C4-2B (cell line): ENCODE measurements at regions not wholly inside any gene's neighbourhood (a gene's known extent, or its start where the extent isn't known, plus 50 kb on each side); places are given as distances from the start of the nearest gene placed in this dataset.

Source experiments
- H3K27ac ChIP-seq: fragments of 450-650 bp; 2 replicates; pipeline ENCODE4 v1.5.1; 2017
- ZFX ChIP-seq: fragments of 450-650 bp; IDR thresholded peaks from 2 replicates; pipeline ENCODE4 v1.6.1; 2017
- TF ChIP-seq, protein P1 (sequence below): fragments of 450-650 bp; conservative IDR thresholded peaks from 2 replicates; pipeline ENCODE4 v1.5.1; 2017; ENCODE audit warnings: mild to moderate bottlenecking

DNA sequence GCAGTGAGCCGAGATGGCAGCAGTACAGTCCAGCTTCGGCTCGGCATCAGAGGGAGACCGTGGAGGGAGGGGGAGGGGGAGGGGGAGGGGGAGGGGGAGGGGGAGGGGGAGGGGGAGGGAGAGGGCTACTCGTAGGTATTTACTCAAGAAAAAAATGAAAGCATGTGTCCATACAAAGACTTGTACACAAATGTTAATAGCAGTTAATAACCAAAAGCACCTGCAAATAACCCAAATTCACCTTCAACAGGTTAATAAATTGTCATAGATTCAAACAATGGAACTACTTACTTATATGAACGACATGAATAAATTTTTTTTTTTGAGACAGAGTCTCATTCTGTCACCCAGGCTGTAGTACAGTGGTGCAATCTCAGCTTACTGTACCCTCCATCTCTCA lies 152.4 kb downstream of the BRMS1L start:
- TF ChIP-seq ZFX, result no peak
- TF ChIP-seq, protein P1, sequence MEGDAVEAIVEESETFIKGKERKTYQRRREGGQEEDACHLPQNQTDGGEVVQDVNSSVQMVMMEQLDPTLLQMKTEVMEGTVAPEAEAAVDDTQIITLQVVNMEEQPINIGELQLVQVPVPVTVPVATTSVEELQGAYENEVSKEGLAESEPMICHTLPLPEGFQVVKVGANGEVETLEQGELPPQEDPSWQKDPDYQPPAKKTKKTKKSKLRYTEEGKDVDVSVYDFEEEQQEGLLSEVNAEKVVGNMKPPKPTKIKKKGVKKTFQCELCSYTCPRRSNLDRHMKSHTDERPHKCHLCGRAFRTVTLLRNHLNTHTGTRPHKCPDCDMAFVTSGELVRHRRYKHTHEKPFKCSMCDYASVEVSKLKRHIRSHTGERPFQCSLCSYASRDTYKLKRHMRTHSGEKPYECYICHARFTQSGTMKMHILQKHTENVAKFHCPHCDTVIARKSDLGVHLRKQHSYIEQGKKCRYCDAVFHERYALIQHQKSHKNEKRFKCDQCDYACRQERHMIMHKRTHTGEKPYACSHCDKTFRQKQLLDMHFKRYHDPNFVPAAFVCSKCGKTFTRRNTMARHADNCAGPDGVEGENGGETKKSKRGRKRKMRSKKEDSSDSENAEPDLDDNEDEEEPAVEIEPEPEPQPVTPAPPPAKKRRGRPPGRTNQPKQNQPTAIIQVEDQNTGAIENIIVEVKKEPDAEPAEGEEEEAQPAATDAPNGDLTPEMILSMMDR, result no peak
- no peak overlapping the region for H3K27ac ChIP-seq

DNA sequence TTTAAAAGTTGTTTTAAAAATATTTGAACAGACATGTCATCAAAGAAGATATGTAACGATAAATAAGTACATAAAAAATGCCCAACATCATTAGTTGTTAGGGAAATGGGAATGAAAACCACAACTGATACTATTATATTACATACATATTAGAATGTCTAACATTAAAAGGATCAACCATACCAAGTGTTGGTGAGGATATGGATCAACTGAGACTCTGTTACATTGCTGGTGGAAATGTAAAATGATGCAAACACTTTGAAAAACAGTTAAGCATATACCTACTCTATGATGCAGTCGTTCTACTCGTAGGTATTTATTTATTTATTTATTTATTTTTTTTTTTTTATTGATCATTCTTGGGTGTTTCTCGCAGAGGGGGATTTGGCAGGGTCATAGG lies 149.7 kb downstream of the BRMS1L start:
- no peak for TF ChIP-seq ZFX
- TF ChIP-seq, protein P1, result no peak
- no peak overlapping the region for H3K27ac ChIP-seq

DNA sequence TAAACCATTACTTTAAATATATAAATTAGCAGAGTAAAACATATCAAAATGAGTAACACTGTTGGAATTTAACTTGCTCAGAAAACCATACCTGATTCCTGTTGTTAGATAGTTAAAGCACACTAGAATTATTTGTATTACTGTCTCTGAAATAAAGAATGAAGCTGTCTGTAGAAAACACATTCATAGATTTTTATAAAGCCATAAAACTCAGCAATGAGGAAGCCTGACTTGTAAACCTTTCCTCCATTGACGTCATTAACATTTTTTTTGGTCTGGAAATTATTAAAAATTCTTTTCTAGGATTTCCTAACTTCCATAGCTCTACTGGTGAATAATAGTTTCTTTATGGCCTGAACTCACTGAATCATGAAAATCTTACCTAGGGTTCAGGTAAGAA lies 147.6 kb downstream of the BRMS1L start:
- H3K27ac ChIP-seq, result no peak overlapping the region
- TF ChIP-seq ZFX, result no peak
- TF ChIP-seq, protein P1, result no peak

DNA sequence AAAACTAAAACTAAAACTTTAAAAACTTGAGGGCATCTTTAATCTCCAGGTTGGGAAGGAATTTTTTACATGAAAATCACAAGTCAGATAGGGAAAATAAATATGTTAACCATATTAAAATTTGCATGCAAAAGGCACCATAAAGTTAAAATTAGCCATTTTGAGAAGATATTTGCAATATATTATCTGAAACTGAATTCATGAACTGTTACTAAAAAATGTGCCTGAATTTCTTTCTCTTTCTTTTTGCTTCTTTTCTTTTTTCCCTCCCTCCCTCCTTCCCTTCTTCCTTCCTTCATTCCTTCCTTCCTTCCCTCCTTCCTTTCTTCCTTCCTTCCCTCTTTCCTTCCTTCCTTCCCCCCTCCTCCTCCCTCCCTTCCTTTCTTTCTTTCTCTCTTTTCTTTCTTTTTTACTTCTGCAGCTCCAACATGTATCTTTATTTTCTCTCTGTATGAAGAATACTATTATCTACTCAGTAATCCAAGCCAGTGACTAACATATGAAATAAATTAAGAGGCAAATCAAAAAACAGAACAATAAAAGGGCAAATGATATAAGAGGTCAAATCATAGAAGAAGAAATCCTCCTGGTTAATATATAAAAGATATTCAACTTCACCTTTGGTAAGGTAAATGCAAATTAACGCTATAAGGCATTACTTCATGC lies 146.0 kb downstream of the BRMS1L start:
- TF ChIP-seq, protein P1, result no peak
- TF ChIP-seq ZFX, result no peak
- H3K27ac ChIP-seq, result no peak overlapping the region

DNA sequence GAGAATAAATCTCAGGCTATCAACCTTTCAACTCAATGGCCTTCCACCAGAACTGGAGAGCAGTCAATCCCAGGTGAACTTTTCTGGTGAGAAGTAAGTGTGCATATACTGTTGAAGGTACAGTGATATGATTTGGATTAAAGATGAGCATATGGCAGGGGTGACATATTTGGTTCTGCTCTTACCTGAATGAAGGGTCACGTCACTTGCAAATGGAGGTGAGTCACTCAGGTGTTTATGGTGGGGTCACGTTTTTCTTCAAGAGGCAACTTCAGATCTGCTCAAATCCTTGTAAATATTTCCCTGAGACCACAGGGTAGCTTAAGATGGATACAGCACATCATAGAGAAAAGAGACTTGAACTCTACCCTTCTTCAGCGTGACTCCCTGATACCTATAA lies 143.2 kb downstream of the BRMS1L start:
- TF ChIP-seq ZFX, result no peak
- TF ChIP-seq, protein P1, result no peak
- no peak overlapping the region for H3K27ac ChIP-seq

- no peak for TF ChIP-seq ZFX
- TF ChIP-seq, protein P1, result no peak
- no peak overlapping the region for H3K27ac ChIP-seq
Measured at GRCh38 chr14:35965400-35965799, 139.3 kb downstream of the BRMS1L start.

- H3K27ac ChIP-seq, result no peak overlapping the region
- TF ChIP-seq, protein P1, result no peak
- no peak for TF ChIP-seq ZFX
Measured at GRCh38 chr14:35964697-35965286, 138.7 kb downstream of the BRMS1L start.
